NCI-H2081 (cell line): ENCODE measurements at regions not wholly inside any gene's neighbourhood (a gene's known extent, or its start where the extent isn't known, plus 50 kb on each side); places are given as distances from the start of the nearest gene placed in this dataset.

Experiments used
- DNase-seq, 2 experiments: peaks; one replicate each; lab custom pipeline; 2025; lab: John Stamatoyannopoulos, UW

GRCh38 chr18:54100920-54101470 is 123.5 kb downstream of the MBD2 start:
- no peak for DNase-seq

- no peak for DNase-seq
Measured at GRCh38 chr18:54100466-54100865, 124.0 kb downstream of the MBD2 start.

- DNase-seq, result no peak
Measured at GRCh38 chr18:54094474-54094873, 130.0 kb downstream of the MBD2 start.

GRCh38 chr18:54090856-54091255 is 133.6 kb downstream of the MBD2 start:
- no peak for DNase-seq

GRCh38 chr18:54089749-54090459 is 134.6 kb downstream of the MBD2 start:
- DNase-seq, result no peak

GRCh38 chr18:54086863-54087262 is 137.6 kb downstream of the MBD2 start:
- no peak for DNase-seq

GRCh38 chr18:54086046-54086802 is 138.2 kb downstream of the MBD2 start:
- DNase-seq, result no peak

- no peak for DNase-seq
Measured at GRCh38 chr18:54080858-54081257, 143.6 kb downstream of the MBD2 start.

GRCh38 chr18:54076166-54076565 is 148.3 kb downstream of the MBD2 start:
- no peak for DNase-seq

GRCh38 chr18:54075689-54076088 is 148.8 kb downstream of the MBD2 start:
- DNase-seq, result no peak

GRCh38 chr18:54069729-54070128 is 154.7 kb downstream of the MBD2 start:
- no peak for DNase-seq

GRCh38 chr18:54060343-54061005 is 164.0 kb downstream of the MBD2 start:
- no peak for DNase-seq

GRCh38 chr18:54052732-54053429 is 171.6 kb downstream of the MBD2 start:
- no peak for DNase-seq

GRCh38 chr18:54052259-54052658 is 172.2 kb downstream of the MBD2 start:
- no peak for DNase-seq

- no peak for DNase-seq
Measured at GRCh38 chr18:54043484-54044251, 180.8 kb downstream of the MBD2 start.

- no peak for DNase-seq
Measured at GRCh38 chr18:54035927-54036326, 188.5 kb downstream of the MBD2 start.

GRCh38 chr18:54033052-54033451 is 191.4 kb downstream of the MBD2 start:
- no peak for DNase-seq

GRCh38 chr18:54032412-54032811 is 192.1 kb downstream of the MBD2 start:
- DNase-seq, result no peak

- no peak for DNase-seq
Measured at GRCh38 chr18:54031243-54031642, 193.2 kb downstream of the MBD2 start.

GRCh38 chr18:54030434-54030833 is 194.0 kb downstream of the MBD2 start:
- no peak for DNase-seq

- no peak for DNase-seq
Measured at GRCh38 chr18:54023471-54023870, 201.0 kb downstream of the MBD2 start.
